WTC11 (cell line): ENCODE measurements at regions not wholly inside any gene's neighbourhood (a gene's known extent, or its start where the extent isn't known, plus 50 kb on each side); places are given as distances from the start of the nearest gene placed in this dataset.

Experiments used
- ATAC-seq: fragments of 200-7000 bp; cut with Tn5 transposase; 2 replicates; pipeline ENCODE4 v1.10.0; 2021; ENCODE audit warnings: mild to moderate bottlenecking, moderate library complexity
- CTCF ChIA-PET: fragments of 300-600 bp; sonication (Branson Sonifier 250); formaldehyde crosslinking; loops from one replicate; lab custom pipeline; 2021; ENCODE audit warnings: antibody characterized with exemption; lab: Charles Lee
- POLR2A ChIA-PET: fragments of 350-600 bp; sonication (Branson Sonifier 250); formaldehyde crosslinking; loops from one replicate; lab custom pipeline; 2021; ENCODE audit warnings: antibody characterized with exemption; lab: Charles Lee
- DNase-seq: peaks from one replicate; pipeline ENCODE4 v3.0.0; 2021; ENCODE audit warnings: low spot score
- H3K27ac Mint-ChIP-seq: 2 replicates; pipeline ENCODE4 v1.8.0; 2021; ENCODE audit warnings: mixed read lengths
- H3K27me3 Mint-ChIP-seq: 2 replicates; pipeline ENCODE4 v1.8.0; 2021; ENCODE audit warnings: low read depth, mild to moderate bottlenecking, moderate library complexity, mixed read lengths
- H3K36me3 Mint-ChIP-seq: 2 replicates; pipeline ENCODE4 v1.8.0; 2021; ENCODE audit warnings: mixed read lengths
- H3K4me1 Mint-ChIP-seq: 2 replicates; pipeline ENCODE4 v1.8.0; 2022; ENCODE audit warnings: mixed read lengths
- H3K4me3 Mint-ChIP-seq: 2 replicates; pipeline ENCODE4 v1.8.0; 2021; ENCODE audit warnings: mild to moderate bottlenecking, moderate library complexity, mixed read lengths
- H3K9me3 Mint-ChIP-seq: 2 replicates; pipeline ENCODE4 v1.8.0; 2021; ENCODE audit warnings: mixed read lengths
- ATF3 ChIP-seq: sonication (generic); formaldehyde crosslinking; conservative IDR thresholded peaks from 2 replicates; pipeline ENCODE4 v1.8.1; 2022; ENCODE audit warnings: mild to moderate bottlenecking, missing genetic modification reagents
- CTCF ChIP-seq: fragments of 200-600 bp; IDR thresholded peaks from 2 replicates; pipeline ENCODE4 v1.8.0; 2022; ENCODE audit warnings: antibody characterized with exemption
- E2F5 ChIP-seq: sonication (generic); formaldehyde crosslinking; IDR thresholded peaks from 2 replicates; pipeline ENCODE4 v1.8.1; 2022; ENCODE audit warnings: mild to moderate bottlenecking, moderate library complexity, missing genetic modification reagents
- GRHL2 ChIP-seq: fragments of 250-450 bp; sonication (Bioruptor Pico); IDR thresholded peaks from 2 replicates; pipeline ENCODE4 v1.8.0; 2022; ENCODE audit warnings: mild to moderate bottlenecking, moderate library complexity; ENCODE audit not compliant: insufficient replicate concordance, severe bottlenecking
- HMGXB4 ChIP-seq: sonication (generic); formaldehyde crosslinking; IDR thresholded peaks from 2 replicates; pipeline ENCODE4 v1.8.1; 2023; ENCODE audit warnings: mild to moderate bottlenecking, moderate library complexity, missing genetic modification reagents
- IRF2 ChIP-seq: sonication (generic); formaldehyde crosslinking; IDR thresholded peaks from 2 replicates; pipeline ENCODE4 v1.8.0; 2022; ENCODE audit warnings: low read depth, missing genetic modification reagents, borderline replicate concordance
- JUN ChIP-seq: sonication (generic); formaldehyde crosslinking; IDR thresholded peaks from 2 replicates; pipeline ENCODE4 v1.8.0; 2023; ENCODE audit warnings: mild to moderate bottlenecking, missing genetic modification reagents
- NFE2L1 ChIP-seq: sonication (generic); formaldehyde crosslinking; IDR thresholded peaks from 2 replicates; pipeline ENCODE4 v1.8.1; 2023; ENCODE audit warnings: missing genetic modification reagents
- NFYB ChIP-seq: sonication (generic); formaldehyde crosslinking; conservative IDR thresholded peaks from 2 replicates; pipeline ENCODE4 v1.8.0; 2022; ENCODE audit warnings: low read depth, missing genetic modification reagents
- TEAD1 ChIP-seq: sonication (generic); formaldehyde crosslinking; IDR thresholded peaks from 2 replicates; pipeline ENCODE4 v1.8.0; 2022; ENCODE audit warnings: mild to moderate bottlenecking, missing genetic modification reagents
- TP53 ChIP-seq: sonication (generic); formaldehyde crosslinking; IDR thresholded peaks from 2 replicates; pipeline ENCODE4 v1.8.1; 2023; ENCODE audit warnings: mild to moderate bottlenecking, missing genetic modification reagents
- USF1 ChIP-seq: sonication (generic); formaldehyde crosslinking; IDR thresholded peaks from 2 replicates; pipeline ENCODE4 v1.8.0; 2022; ENCODE audit warnings: mild to moderate bottlenecking, missing genetic modification reagents
- ZNF138 ChIP-seq: sonication (generic); formaldehyde crosslinking; conservative IDR thresholded peaks from 2 replicates; pipeline ENCODE4 v1.8.1; 2022; ENCODE audit warnings: mild to moderate bottlenecking, moderate library complexity, missing genetic modification reagents
- ZNF532 ChIP-seq: fragments of 250-450 bp; sonication (Bioruptor Pico); IDR thresholded peaks from 2 replicates; pipeline ENCODE4 v1.9.0; 2021; ENCODE audit warnings: mild to moderate bottlenecking, borderline replicate concordance
- ZNF671 ChIP-seq: fragments of 250-450 bp; sonication (Bioruptor Pico); IDR thresholded peaks from 2 replicates; pipeline ENCODE4 v1.8.0; 2021; ENCODE audit warnings: mild to moderate bottlenecking
- ZSCAN18 ChIP-seq: fragments of 250-450 bp; sonication (Bioruptor Pico); IDR thresholded peaks from 2 replicates; pipeline ENCODE4 v2.1.2; 2022; ENCODE audit warnings: mild to moderate bottlenecking, moderate library complexity

- no peak for TF ChIP-seq NFE2L1
- TF ChIP-seq USF1 = no peak
- TF ChIP-seq ZSCAN18 (CRISPR knock-in tag) = no peak
- TF ChIP-seq ZNF671 (CRISPR knock-in tag) = no peak
- no peak for TF ChIP-seq HMGXB4 (CRISPR knock-in tag)
- TF ChIP-seq GRHL2 (CRISPR knock-in tag) = no peak
- TF ChIP-seq TP53 (CRISPR knock-in tag) = no peak
- TF ChIP-seq E2F5 (CRISPR knock-in tag) = no peak
- no peak for TF ChIP-seq ATF3 (CRISPR knock-in tag)
- TF ChIP-seq ZNF138 (CRISPR knock-in tag) = no peak
- TF ChIP-seq TEAD1 (CRISPR knock-in tag) = no peak
- TF ChIP-seq NFYB (CRISPR knock-in tag) = no peak
- TF ChIP-seq, all 79 proteins: peak for 0
Measured at GRCh38 chr1:208641579-208642280, 397.5 kb upstream of the PLXNA2 start (continued).

GRCh38 chr1:208643005-208643597 lies 398.9 kb upstream of the PLXNA2 start:
- peaks cover 28% of the 10 kb centered on the region for H3K4me1 Mint-ChIP-seq
- TF ChIP-seq JUN (no peak), IRF2 (CRISPR knock-in tag) (no peak), ZNF532 (CRISPR knock-in tag) (no peak), CTCF (no peak), ZSCAN18 (CRISPR knock-in tag) (no peak)
- TF ChIP-seq, all 79 proteins: peak for 0
- peaks cover 20% of the 10 kb centered on the region for H3K9me3 Mint-ChIP-seq
- ChIA-PET CTCF (interaction anchor here (0.6 to 1.5 kb wide), 2 partner anchors 9 to 621 kb away, joined by 3 to 6 read pairs; no protein-coding TSS in a partner anchor), POLR2A (no interaction called here)
- H3K27me3 Mint-ChIP-seq = no peaks in the 10 kb centered on the region; the same call in 1 of the 2 replicates
- no peaks in the 10 kb centered on the region; the same call in 1 of the 2 replicates for H3K36me3 Mint-ChIP-seq
- H3K27ac Mint-ChIP-seq = no peak overlapping the region
- ATAC-seq (no peak), DNase-seq (no peak)
- no peak overlapping the region for H3K4me3 Mint-ChIP-seq
